ENCODE measurements at regions not wholly inside any gene's neighbourhood (a gene's known extent, or its start where the extent isn't known, plus 50 kb on each side); places are given as distances from the start of the nearest gene placed in this dataset.

GRCh38 chr22:48321986-48322545 is 1505.6 kb downstream of the BRD1 start:
- no peak for DNase-seq

GRCh38 chr22:48320683-48321451 is 1506.8 kb downstream of the BRD1 start:
- DNase-seq, result no peak

GRCh38 chr22:48320048-48320682 is 1507.5 kb downstream of the BRD1 start:
- DNase-seq, result no peak

- no peak for DNase-seq
Observed at GRCh38 chr22:48319321-48320047, 1508.2 kb downstream of the BRD1 start.

- no peak for DNase-seq
Observed at GRCh38 chr22:48318575-48319320, 1508.9 kb downstream of the BRD1 start.

GRCh38 chr22:48318173-48318572 is 1509.5 kb downstream of the BRD1 start:
- DNase-seq, result no peak

- no peak for DNase-seq
Observed at GRCh38 chr22:48316257-48317250, 1511.1 kb downstream of the BRD1 start.

GRCh38 chr22:48315439-48316256 is 1512.0 kb downstream of the BRD1 start:
- no peak for DNase-seq

GRCh38 chr22:48314073-48314472 is 1513.6 kb downstream of the BRD1 start:
- no peak for DNase-seq

GRCh38 chr22:48313175-48313830 is 1514.4 kb downstream of the BRD1 start:
- DNase-seq, result no peak

- no peak for DNase-seq
Observed at GRCh38 chr22:48310740-48311139, 1516.9 kb downstream of the BRD1 start.

- no peak for DNase-seq
Observed at GRCh38 chr22:48310289-48310688, 1517.4 kb downstream of the BRD1 start.

- no peak for DNase-seq
Observed at GRCh38 chr22:48309836-48310235, 1517.8 kb downstream of the BRD1 start.

- DNase-seq, result no peak
Observed at GRCh38 chr22:48309115-48309705, 1518.5 kb downstream of the BRD1 start.

GRCh38 chr22:48307931-48308330 is 1519.7 kb downstream of the BRD1 start:
- DNase-seq, result no peak

- DNase-seq, result no peak
Observed at GRCh38 chr22:48306785-48307510, 1520.7 kb downstream of the BRD1 start.

GRCh38 chr22:48306284-48306683 is 1521.4 kb downstream of the BRD1 start:
- DNase-seq, result no peak

GRCh38 chr22:48305726-48306235 is 1521.9 kb downstream of the BRD1 start:
- DNase-seq, result no peak

GRCh38 chr22:48303369-48303725 is 1524.3 kb downstream of the BRD1 start:
- DNase-seq, result no peak
